ENCODE measurements at regions not wholly inside any gene's neighbourhood (a gene's known extent, or its start where the extent isn't known, plus 50 kb on each side); places are given as distances from the start of the nearest gene placed in this dataset.

DNA sequence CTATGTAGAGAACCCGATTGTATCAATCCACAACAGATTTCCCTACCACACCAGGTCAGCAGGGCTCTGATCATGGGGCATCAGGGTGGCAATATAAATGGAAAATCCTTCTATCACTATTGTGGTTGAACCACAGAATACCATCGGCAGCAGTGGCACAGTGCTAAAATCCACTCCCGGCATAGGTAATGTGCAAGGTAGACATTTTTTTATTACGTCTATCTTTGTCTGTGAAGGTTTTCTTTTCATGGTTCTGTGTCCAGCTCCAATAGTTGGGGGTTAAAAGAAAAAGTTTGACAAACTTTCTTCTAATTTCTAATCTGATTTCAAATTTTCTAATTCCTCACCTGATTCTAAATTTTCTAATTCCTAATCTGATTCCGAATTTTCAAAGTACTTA lies 302.7 kb upstream of the PREP start:
- TF ChIP-seq, protein P1, sequence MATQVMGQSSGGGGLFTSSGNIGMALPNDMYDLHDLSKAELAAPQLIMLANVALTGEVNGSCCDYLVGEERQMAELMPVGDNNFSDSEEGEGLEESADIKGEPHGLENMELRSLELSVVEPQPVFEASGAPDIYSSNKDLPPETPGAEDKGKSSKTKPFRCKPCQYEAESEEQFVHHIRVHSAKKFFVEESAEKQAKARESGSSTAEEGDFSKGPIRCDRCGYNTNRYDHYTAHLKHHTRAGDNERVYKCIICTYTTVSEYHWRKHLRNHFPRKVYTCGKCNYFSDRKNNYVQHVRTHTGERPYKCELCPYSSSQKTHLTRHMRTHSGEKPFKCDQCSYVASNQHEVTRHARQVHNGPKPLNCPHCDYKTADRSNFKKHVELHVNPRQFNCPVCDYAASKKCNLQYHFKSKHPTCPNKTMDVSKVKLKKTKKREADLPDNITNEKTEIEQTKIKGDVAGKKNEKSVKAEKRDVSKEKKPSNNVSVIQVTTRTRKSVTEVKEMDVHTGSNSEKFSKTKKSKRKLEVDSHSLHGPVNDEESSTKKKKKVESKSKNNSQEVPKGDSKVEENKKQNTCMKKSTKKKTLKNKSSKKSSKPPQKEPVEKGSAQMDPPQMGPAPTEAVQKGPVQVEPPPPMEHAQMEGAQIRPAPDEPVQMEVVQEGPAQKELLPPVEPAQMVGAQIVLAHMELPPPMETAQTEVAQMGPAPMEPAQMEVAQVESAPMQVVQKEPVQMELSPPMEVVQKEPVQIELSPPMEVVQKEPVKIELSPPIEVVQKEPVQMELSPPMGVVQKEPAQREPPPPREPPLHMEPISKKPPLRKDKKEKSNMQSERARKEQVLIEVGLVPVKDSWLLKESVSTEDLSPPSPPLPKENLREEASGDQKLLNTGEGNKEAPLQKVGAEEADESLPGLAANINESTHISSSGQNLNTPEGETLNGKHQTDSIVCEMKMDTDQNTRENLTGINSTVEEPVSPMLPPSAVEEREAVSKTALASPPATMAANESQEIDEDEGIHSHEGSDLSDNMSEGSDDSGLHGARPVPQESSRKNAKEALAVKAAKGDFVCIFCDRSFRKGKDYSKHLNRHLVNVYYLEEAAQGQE (IDR thresholded peaks at IDR 0.05) = no peak
- no peak for TF ChIP-seq RXRA (IDR thresholded peaks at IDR 0.05)
- no peak for TF ChIP-seq FOXA2 (IDR thresholded peaks at IDR 0.05)
- Histone ChIP-seq H3K9ac (ENCODE audit: low read depth in 1 of 2, low read length in 2 of 2) (no peak overlapping the region), H3K4me1 (ENCODE audit: control insufficient read depth in 4 of 4, insufficient read depth in 4 of 4, low read length in 3 of 4) (no peaks in the 10 kb centered on the region), H3K36me3 (ENCODE audit: control insufficient read depth in 4 of 4, insufficient read depth in 3 of 4, low read depth in 1 of 4, low read length in 3 of 4) (no peaks in the 10 kb centered on the region), H3K4me3 (ENCODE audit: low read depth in 1 of 3, low read length in 3 of 3) (no peak overlapping the region), H3K27ac (ENCODE audit: low read depth in 1 of 2, low read length in 2 of 2) (no peak overlapping the region), H3K27me3 (ENCODE audit: control insufficient read depth in 4 of 4, insufficient read depth in 4 of 4, low read length in 3 of 4) (no peaks in the 10 kb centered on the region), H3K9me3 (ENCODE audit: control insufficient read depth in 4 of 4, low read length in 3 of 4) (no peaks in the 10 kb centered on the region)
- DNase-seq (ENCODE audit: low spot score) = no peak
- WGBS = 83% methylated on average over 5 of the region's 5 CpGs

DNA sequence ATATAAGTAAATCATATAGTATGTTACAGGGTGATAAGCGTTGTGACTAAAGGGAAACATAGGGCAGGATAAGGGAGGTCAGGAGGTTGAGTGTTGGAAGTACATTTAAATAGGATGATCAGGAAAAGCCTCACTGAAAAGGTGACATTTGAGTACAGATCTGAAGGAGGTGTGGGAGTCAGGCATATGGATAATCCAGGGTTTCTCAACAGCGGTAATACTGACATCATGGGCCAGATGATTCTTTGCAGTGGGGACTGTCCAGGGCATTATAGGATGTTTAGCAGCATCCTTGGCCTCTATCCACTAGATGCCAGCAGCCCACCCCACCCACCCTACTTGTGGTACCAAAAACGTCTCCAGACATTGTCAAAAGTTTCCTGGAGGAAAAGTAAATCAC lies 292.6 kb upstream of the PREP start:
- DNase-seq (ENCODE audit: low spot score) = no peak
- H3K9ac ChIP-seq (ENCODE audit: low read depth in 1 of 2, low read length in 2 of 2) = no peak overlapping the region
- no peaks in the 10 kb centered on the region for H3K4me1 ChIP-seq (ENCODE audit: control insufficient read depth in 4 of 4, insufficient read depth in 4 of 4, low read length in 3 of 4)
- no peaks in the 10 kb centered on the region for H3K36me3 ChIP-seq (ENCODE audit: control insufficient read depth in 4 of 4, insufficient read depth in 3 of 4, low read depth in 1 of 4, low read length in 3 of 4)
- H3K9me3 ChIP-seq (ENCODE audit: control insufficient read depth in 4 of 4, low read length in 3 of 4) = no peaks in the 10 kb centered on the region
- no peak overlapping the region for H3K27ac ChIP-seq (ENCODE audit: low read depth in 1 of 2, low read length in 2 of 2)
- WGBS = 76% methylated on average over 3 of the region's 3 CpGs
- TF ChIP-seq, protein P2, sequence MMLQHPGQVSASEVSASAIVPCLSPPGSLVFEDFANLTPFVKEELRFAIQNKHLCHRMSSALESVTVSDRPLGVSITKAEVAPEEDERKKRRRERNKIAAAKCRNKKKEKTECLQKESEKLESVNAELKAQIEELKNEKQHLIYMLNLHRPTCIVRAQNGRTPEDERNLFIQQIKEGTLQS (IDR thresholded peaks at IDR 0.05) = no peak
- no peak for TF ChIP-seq SP1 (IDR thresholded peaks at IDR 0.05)
- no peak for TF ChIP-seq HNF4G (IDR thresholded peaks at IDR 0.05)
- peaks cover 0 to 5% (median 0%) of the 10 kb centered on the region in 4 donors for H3K27me3 ChIP-seq (ENCODE audit: control insufficient read depth in 4 of 4, insufficient read depth in 4 of 4, low read length in 3 of 4)
- H3K4me3 ChIP-seq (ENCODE audit: low read depth in 1 of 3, low read length in 3 of 3) = no peak overlapping the region

DNA sequence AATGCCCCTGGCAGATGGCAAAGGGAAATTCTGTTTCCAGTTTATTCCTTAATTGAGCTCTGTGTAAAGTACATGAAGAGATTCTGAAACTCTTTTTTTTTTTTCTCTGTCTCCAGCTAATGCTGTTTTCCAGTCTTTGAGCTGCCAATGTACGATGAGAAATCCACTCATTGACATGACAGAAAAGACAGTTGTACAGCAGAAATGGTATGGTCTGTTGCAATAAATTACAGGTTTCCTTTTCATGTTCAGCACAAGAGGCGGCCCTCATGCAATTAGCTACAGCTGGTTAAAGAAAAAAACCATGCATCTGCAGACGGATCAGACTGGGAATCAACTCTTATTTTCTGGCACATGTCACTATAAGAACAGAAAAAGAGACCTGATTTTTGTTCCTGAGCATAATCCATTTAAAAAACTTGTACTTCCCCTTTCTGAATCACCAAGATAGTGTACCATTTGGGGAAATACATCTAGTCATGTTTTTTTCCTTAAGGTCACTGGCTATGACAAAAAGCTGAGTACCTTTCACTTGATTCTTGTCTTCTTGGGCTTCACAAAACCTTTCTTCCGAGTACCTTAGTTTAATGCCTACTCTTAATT lies 289.8 kb upstream of the PREP start:
- 74% methylated on average over 4 of the region's 4 CpGs for WGBS
- TF ChIP-seq HNF4G (IDR thresholded peaks at IDR 0.05) (no peak), TAF1 (conservative IDR thresholded peaks at IDR 0.05) (no peak), JUND (IDR thresholded peaks at IDR 0.05) (no peak), GABPA (IDR thresholded peaks at IDR 0.05 in 1 of 2, conservative IDR thresholded peaks at IDR 0.05 in 1 of 2) (no peak), FOXA1 (IDR thresholded peaks at IDR 0.05) (no peak), HNF4A (conservative IDR thresholded peaks at IDR 0.05) (no peak), NR2F2 (IDR thresholded peaks at IDR 0.05) (no peak), YY1 (IDR thresholded peaks at IDR 0.05) (no peak), SP1 (IDR thresholded peaks at IDR 0.05) (no peak), RAD21 (IDR thresholded peaks at IDR 0.05) (no peak)
- TF ChIP-seq, protein P3, sequence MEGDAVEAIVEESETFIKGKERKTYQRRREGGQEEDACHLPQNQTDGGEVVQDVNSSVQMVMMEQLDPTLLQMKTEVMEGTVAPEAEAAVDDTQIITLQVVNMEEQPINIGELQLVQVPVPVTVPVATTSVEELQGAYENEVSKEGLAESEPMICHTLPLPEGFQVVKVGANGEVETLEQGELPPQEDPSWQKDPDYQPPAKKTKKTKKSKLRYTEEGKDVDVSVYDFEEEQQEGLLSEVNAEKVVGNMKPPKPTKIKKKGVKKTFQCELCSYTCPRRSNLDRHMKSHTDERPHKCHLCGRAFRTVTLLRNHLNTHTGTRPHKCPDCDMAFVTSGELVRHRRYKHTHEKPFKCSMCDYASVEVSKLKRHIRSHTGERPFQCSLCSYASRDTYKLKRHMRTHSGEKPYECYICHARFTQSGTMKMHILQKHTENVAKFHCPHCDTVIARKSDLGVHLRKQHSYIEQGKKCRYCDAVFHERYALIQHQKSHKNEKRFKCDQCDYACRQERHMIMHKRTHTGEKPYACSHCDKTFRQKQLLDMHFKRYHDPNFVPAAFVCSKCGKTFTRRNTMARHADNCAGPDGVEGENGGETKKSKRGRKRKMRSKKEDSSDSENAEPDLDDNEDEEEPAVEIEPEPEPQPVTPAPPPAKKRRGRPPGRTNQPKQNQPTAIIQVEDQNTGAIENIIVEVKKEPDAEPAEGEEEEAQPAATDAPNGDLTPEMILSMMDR (IDR thresholded peaks at IDR 0.05; ENCODE audit: low read depth, low read length, missing input control) = no peak
- TF ChIP-seq, protein P4, sequence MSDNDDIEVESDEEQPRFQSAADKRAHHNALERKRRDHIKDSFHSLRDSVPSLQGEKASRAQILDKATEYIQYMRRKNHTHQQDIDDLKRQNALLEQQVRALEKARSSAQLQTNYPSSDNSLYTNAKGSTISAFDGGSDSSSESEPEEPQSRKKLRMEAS (IDR thresholded peaks at IDR 0.05) = no peak
- TF ChIP-seq, protein P1 (IDR thresholded peaks at IDR 0.05) = no peak
- TF ChIP-seq, protein P5, sequence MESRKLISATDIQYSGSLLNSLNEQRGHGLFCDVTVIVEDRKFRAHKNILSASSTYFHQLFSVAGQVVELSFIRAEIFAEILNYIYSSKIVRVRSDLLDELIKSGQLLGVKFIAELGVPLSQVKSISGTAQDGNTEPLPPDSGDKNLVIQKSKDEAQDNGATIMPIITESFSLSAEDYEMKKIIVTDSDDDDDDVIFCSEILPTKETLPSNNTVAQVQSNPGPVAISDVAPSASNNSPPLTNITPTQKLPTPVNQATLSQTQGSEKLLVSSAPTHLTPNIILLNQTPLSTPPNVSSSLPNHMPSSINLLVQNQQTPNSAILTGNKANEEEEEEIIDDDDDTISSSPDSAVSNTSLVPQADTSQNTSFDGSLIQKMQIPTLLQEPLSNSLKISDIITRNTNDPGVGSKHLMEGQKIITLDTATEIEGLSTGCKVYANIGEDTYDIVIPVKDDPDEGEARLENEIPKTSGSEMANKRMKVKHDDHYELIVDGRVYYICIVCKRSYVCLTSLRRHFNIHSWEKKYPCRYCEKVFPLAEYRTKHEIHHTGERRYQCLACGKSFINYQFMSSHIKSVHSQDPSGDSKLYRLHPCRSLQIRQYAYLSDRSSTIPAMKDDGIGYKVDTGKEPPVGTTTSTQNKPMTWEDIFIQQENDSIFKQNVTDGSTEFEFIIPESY (IDR thresholded peaks at IDR 0.05) = no peak

More for the DNA sequence above, 289.8 kb upstream of the PREP start:
- no peak for DNase-seq (ENCODE audit: low spot score)
- H3K9ac ChIP-seq (ENCODE audit: low read depth in 1 of 2, low read length in 2 of 2) = no peak overlapping the region
- peaks cover 0 to 9% (median 1%) of the 10 kb centered on the region in 4 donors for H3K9me3 ChIP-seq (ENCODE audit: control insufficient read depth in 4 of 4, low read length in 3 of 4)
- H3K27me3 ChIP-seq (ENCODE audit: control insufficient read depth in 4 of 4, insufficient read depth in 4 of 4, low read length in 3 of 4) = peaks cover 0 to 8% (median 0%) of the 10 kb centered on the region in 4 donors
- H3K4me3 ChIP-seq (ENCODE audit: low read depth in 1 of 3, low read length in 3 of 3) = no peak overlapping the region
- H3K36me3 ChIP-seq (ENCODE audit: control insufficient read depth in 4 of 4, insufficient read depth in 3 of 4, low read depth in 1 of 4, low read length in 3 of 4) = no peaks in the 10 kb centered on the region
- H3K4me1 ChIP-seq (ENCODE audit: control insufficient read depth in 4 of 4, insufficient read depth in 4 of 4, low read length in 3 of 4) = no peaks in the 10 kb centered on the region
- no peak overlapping the region for H3K27ac ChIP-seq (ENCODE audit: low read depth in 1 of 2, low read length in 2 of 2)
